GM19452 (cell line): ENCODE measurements at regions not wholly inside any gene's neighbourhood (a gene's known extent, or its start where the extent isn't known, plus 50 kb on each side); places are given as distances from the start of the nearest gene placed in this dataset.
A peak's percentile ranks its signal among the peaks of the same experiment; 100 is the strongest.

Source experiments
- ATAC-seq: cut with Tn5 transposase; IDR thresholded peaks from one replicate; pipeline ENCODE4 v1.9.1; 2021; ENCODE audit not compliant: unreplicated experiment

GRCh38 chr18:60552948-60553347, 180.4 kb upstream of the MC4R start:
- no peak for ATAC-seq

- no peak for ATAC-seq
Observed at GRCh38 chr18:60554967-60555366, 182.4 kb upstream of the MC4R start.

- ATAC-seq: no peak
Observed at GRCh38 chr18:60555625-60556024, 183.1 kb upstream of the MC4R start.

- ATAC-seq: no peak
Observed at GRCh38 chr18:60556326-60556725, 183.8 kb upstream of the MC4R start.

GRCh38 chr18:60560071-60560470, 187.5 kb upstream of the MC4R start:
- ATAC-seq: no peak

- no peak for ATAC-seq
Observed at GRCh38 chr18:60563082-60563481, 190.5 kb upstream of the MC4R start.

- ATAC-seq: no peak
Observed at GRCh38 chr18:60568220-60568619, 195.6 kb upstream of the MC4R start.

- no peak for ATAC-seq
Observed at GRCh38 chr18:60570172-60570571, 197.6 kb upstream of the MC4R start.

- no peak for ATAC-seq
Observed at GRCh38 chr18:60577457-60577856, 204.9 kb upstream of the MC4R start.

- no peak for ATAC-seq
Observed at GRCh38 chr18:60585670-60586069, 213.1 kb upstream of the MC4R start.

GRCh38 chr18:60593249-60593648, 220.7 kb upstream of the MC4R start:
- ATAC-seq: no peak

GRCh38 chr18:60596928-60597327, 224.4 kb upstream of the MC4R start:
- no peak for ATAC-seq

- peak; percentile 92 for ATAC-seq
Observed at GRCh38 chr18:60599267-60599666, 226.7 kb upstream of the MC4R start.

GRCh38 chr18:60599995-60600394, 227.4 kb upstream of the MC4R start:
- no peak for ATAC-seq

- no peak for ATAC-seq
Observed at GRCh38 chr18:60601249-60601648, 228.7 kb upstream of the MC4R start.

- ATAC-seq: no peak
Observed at GRCh38 chr18:60623331-60623730, 250.8 kb upstream of the MC4R start.

- no peak for ATAC-seq
Observed at GRCh38 chr18:60624207-60624606, 251.6 kb upstream of the MC4R start.

- no peak for ATAC-seq
Observed at GRCh38 chr18:60639836-60640235, 267.3 kb upstream of the MC4R start.

- no peak for ATAC-seq
Observed at GRCh38 chr18:60643009-60643408, 270.4 kb upstream of the MC4R start.

GRCh38 chr18:60646725-60647124, 274.1 kb upstream of the MC4R start:
- no peak for ATAC-seq

GRCh38 chr18:60649107-60649506, 276.5 kb upstream of the MC4R start:
- ATAC-seq: peak; percentile 98

GRCh38 chr18:60649842-60650536, 277.4 kb upstream of the MC4R start:
- no peak for ATAC-seq

- ATAC-seq: no peak
Observed at GRCh38 chr18:60654298-60654697, 281.7 kb upstream of the MC4R start.
